SK-N-SH treated with all-trans-retinoic acid at 6 μM for 48 hours (cell line): ENCODE measurements at regions not wholly inside any gene's neighbourhood (a gene's known extent, or its start where the extent isn't known, plus 50 kb on each side); places are given as distances from the start of the nearest gene placed in this dataset.

Source experiments
- CREB5 ChIP-seq: fragments of 250-450 bp; sonication (Bioruptor Pico); IDR thresholded peaks from 2 replicates; pipeline ENCODE4 v1.5.1; 2020; ENCODE audit warnings: low read depth, mild to moderate bottlenecking, moderate library complexity
- ISL1 ChIP-seq: fragments of 250-450 bp; sonication (Bioruptor Pico); IDR thresholded peaks from 2 replicates; pipeline ENCODE4 v2.1.2; 2022; ENCODE audit warnings: mild to moderate bottlenecking, moderate library complexity
- RARB ChIP-seq: fragments of 250-450 bp; sonication (Bioruptor Pico); IDR thresholded peaks from 2 replicates; pipeline ENCODE4 v1.8.0; 2021; ENCODE audit warnings: mild to moderate bottlenecking, moderate library complexity
- TOX ChIP-seq: fragments of 250-450 bp; sonication (Bioruptor Pico); IDR thresholded peaks from 2 replicates; pipeline ENCODE4 v1.8.0; 2021; ENCODE audit warnings: mild to moderate bottlenecking, moderate library complexity, borderline replicate concordance
- ZFP3 ChIP-seq: fragments of 250-450 bp; sonication (Bioruptor Pico); IDR thresholded peaks from 2 replicates; pipeline ENCODE4 v1.5.0; 2020; ENCODE audit warnings: mild to moderate bottlenecking, moderate library complexity
- ZNF565 ChIP-seq: fragments of 450-650 bp; formaldehyde crosslinking; conservative IDR thresholded peaks from 2 replicates; pipeline ENCODE4 v1.5.0; 2020; ENCODE audit warnings: low read depth, mild to moderate bottlenecking, moderate library complexity

GRCh38 chr4:72842323-72842722 is 227.2 kb downstream of the COX18 start:
- TF ChIP-seq ISL1 (no peak), ZFP3 (CRISPR knock-in tag) (no peak), TOX (CRISPR knock-in tag) (no peak), RARB (CRISPR knock-in tag) (no peak), ZNF565 (no peak), CREB5 (no peak)
